ENCODE measurements at regions not wholly inside any gene's neighbourhood (a gene's known extent, or its start where the extent isn't known, plus 50 kb on each side); places are given as distances from the start of the nearest gene placed in this dataset.

DNA sequence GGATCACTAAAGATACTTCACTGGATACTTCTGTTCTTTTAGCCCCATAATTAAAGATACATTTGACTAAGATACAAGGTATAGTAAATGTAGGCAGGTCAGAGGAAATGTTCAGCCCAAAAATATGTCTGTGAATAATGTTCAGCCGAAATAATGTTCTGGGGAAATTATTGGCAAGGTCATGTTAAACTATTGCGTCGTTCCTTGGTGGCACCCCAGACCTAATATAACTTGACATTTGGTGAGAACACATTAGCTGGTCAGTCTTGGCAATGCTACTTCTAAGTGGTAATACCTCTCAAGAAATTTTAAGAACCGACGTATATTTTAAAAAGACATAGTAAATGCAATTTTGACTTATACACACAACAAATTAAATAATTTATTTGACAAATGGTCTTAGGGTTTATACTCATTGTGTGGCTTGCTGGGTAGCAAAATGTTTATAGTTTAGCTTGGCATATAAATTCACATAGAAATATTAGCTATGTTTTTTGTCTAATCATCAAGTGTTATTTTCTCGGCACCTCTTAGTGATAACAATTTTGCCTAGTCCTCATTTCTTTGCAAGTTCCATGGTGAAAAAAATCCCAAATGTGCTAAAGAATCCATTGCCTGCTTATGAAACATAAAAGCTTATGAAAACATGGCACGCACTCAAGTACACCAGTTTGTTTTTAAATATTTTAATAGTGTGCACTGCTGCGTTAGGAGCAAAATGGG lies 270.3 kb upstream of the NEBL start:
- no peak for DNase-seq

DNA sequence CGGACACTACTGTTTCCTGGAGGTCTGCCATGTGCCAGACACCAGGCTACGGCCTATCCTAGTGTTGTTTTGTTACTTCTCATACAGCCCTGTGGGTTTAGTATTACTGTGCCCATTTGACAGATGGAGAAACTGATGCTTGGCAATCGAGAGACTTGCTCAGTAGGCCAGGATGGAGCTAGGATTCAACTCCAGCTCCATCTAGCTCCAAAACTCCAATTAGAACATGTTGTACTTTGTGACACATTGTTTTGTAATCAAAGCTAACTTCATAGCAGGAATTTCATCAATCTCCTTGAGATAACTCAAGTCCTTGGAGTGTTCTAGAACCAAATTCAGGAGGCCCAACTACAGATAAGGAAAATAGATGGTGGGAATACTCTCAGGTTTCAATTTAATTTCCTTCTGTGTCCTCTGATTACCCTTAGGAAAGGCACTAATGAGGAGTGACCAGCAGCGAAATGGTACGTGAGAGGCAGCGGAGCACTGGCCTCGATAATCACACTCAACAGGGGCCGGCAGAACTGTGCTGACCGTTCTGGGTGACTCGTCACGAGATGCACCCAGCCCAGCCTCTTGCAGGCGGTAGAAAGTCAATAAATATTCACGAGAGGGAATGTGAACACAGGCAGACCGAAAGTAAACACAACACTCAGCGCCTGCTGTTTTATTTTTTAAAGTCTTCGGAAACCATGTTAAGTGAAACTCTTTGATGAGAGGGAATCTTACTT lies 269.6 kb upstream of the NEBL start:
- no peak for DNase-seq

GRCh38 chr10:21165489-21165888 lies 268.4 kb upstream of the NEBL start:
- DNase-seq = no peak

DNA sequence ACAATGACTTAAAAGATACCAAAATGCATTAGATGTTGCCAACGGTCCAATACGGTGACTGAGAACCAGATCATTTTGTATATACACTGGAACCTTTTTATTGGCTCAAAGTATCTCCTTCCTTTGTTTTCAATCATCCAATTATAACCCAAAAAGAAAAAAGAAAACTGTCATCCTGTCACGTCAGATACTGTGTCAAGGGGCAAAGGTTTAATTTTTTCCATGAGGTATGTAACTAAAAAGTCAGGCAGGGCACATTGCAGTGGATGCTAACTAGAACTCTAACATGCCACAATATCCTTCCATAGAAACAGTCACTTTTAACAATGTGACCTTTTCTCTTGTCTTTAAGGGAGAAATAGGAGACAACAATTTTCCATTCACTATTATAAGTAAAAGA lies 267.6 kb upstream of the NEBL start:
- DNase-seq = no peak

DNA sequence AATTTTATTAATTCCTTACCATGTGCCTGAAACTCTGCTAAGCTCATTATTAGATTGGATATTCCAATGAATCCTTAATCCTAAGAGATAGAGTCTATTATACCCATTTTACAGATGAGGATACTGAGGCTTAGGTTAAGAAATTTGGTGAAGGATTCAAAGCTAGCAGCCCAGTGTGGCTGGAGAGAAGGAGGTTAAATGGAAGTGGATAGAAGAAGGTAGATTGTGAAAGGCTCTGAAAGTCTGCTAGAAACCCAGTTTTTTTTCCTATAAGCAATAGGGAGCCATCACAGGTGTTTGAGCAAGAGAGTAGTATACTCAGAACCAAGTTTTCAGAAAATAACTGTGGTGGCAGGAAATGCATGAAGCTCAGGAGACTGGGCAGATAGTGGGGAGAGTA lies 265.8 kb upstream of the NEBL start:
- no peak for DNase-seq

GRCh38 chr10:21161647-21162046 lies 264.5 kb upstream of the NEBL start:
- no peak for DNase-seq

DNA sequence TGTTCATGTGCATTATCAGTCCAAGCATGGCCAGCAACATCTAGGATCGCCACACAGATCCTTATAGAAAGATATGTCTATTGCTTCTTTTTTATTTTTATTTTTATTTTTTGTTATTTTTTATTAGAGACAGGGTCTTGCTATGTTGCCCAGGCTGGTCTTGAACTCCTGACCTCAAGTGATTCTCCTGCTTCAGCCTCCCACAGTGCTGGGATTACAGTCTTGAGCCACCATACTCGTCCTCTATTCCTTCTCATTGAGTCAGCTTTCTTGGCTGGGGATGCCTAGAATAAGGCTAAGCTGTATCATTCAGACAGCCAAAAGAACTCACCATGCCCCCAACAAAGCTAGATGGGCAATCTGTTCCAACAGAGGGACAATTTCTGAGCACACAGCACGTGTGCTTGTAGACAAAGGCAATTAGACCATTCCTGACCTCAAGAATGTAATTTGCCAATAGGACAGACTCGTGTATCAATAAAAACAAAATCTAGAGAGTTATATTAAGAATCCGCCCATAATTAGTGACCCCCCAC lies 264.0 kb upstream of the NEBL start:
- DNase-seq = no peak

DNA sequence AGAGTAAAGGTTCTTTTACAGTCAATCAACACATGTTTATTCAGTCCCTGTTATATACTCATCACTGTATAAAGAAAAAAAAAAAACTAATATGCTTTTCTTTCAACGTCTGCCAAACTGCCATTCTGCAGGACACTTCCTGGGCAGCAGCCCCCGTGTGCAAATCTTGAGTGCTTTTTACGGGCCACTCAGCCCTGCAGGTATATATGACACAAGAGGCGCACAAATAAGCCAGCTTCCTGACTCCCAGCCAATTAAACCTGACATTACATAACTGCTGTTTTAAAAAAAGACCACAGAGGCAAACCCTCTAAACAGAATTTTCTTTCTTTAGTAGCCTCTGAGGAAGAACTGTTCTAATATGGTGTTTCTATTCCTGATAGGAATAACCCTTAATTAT lies 263.0 kb upstream of the NEBL start:
- peak; percentile 66 for DNase-seq

DNA sequence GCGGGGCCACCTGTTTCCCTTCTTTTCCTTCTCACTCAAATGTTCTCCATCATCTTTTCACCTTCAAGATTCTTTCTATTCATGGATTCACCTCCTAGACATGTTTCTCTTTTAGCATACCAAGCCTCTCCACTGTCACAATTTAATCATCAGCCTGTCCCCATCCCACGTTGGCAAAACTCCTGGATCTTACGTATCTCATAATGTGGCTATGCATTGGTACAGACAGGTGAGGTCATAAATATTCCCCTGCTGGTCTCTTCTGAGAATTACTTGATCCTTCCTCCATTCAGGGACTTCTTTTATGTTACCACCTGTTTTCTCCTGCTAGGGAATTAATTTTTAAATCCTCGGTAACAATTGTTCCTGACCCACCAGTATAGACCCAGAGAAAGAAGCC lies 262.6 kb upstream of the NEBL start:
- DNase-seq = peak; percentile 59

GRCh38 chr10:21158301-21158700 lies 261.2 kb upstream of the NEBL start:
- DNase-seq = no peak

GRCh38 chr10:21157664-21158063 lies 260.6 kb upstream of the NEBL start:
- DNase-seq = no peak

DNA sequence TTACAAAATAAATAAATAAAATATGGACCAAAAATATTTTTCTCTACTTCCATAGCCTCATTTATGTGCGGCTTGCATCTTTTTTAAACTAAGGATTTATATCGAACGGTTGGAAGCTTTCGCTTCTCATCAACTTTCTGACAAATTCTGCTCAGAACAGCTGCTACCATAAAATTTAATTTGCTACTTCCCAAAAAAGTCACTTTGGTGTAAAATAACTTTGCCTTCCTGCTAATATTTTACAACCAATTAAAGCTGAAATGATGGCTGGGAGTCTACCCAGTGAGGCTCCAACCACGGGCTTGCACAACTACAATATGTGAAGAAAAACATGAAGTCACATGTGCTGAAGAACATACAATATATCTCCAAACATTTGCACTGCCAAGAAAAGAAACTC lies 253.1 kb upstream of the NEBL start:
- DNase-seq = no peak

DNA sequence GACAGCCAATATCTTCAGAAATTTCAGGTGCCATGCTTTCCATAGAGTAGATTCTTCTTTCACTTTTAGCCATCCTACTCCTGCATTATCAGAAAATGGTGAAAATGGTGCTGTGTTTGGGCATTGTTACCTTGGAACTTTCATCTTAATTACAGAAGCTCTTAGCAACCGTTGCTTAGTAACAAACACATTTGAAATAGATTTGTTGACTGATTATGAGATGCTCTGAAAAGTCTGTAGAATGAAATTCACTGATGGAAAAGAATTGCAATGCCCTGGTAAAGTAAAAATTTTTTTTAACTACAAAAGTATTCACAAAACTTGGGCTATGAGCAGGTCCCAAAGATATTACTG lies 249.3 kb upstream of the NEBL start:
- DNase-seq = peak; percentile 60

- no peak for DNase-seq
Observed at GRCh38 chr10:21145751-21146435, 248.8 kb upstream of the NEBL start.

- DNase-seq = peak; percentile 38
Observed at GRCh38 chr10:21144047-21144446, 246.9 kb upstream of the NEBL start.

DNA sequence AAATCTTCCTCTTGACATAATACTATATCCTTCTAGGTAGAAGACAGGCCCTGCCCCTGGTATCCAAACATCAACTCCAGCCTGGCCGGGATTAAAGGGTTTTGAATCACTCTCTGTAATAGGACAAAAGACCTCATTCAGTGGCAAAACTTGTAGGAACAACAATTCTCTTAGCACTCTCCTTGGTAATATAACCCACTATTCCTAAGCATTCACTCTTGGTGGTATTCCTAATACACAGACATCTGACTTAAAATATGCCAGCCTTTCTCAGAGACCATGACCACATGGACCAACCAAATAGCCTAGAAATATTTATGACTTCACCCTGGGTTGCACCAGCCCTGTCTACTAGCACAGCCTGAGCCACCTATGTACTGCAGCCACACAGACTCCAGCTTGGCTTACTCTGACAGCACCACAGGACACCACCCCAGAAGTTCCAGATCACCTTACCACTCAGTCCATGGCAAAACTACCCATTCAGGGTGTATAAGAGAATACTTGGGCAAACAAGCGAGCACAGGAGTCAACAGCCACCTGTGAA lies 244.9 kb upstream of the NEBL start:
- DNase-seq = peak; percentile 9

- DNase-seq = peak; percentile 75
Observed at GRCh38 chr10:21138769-21139340, 241.7 kb upstream of the NEBL start.

DNA sequence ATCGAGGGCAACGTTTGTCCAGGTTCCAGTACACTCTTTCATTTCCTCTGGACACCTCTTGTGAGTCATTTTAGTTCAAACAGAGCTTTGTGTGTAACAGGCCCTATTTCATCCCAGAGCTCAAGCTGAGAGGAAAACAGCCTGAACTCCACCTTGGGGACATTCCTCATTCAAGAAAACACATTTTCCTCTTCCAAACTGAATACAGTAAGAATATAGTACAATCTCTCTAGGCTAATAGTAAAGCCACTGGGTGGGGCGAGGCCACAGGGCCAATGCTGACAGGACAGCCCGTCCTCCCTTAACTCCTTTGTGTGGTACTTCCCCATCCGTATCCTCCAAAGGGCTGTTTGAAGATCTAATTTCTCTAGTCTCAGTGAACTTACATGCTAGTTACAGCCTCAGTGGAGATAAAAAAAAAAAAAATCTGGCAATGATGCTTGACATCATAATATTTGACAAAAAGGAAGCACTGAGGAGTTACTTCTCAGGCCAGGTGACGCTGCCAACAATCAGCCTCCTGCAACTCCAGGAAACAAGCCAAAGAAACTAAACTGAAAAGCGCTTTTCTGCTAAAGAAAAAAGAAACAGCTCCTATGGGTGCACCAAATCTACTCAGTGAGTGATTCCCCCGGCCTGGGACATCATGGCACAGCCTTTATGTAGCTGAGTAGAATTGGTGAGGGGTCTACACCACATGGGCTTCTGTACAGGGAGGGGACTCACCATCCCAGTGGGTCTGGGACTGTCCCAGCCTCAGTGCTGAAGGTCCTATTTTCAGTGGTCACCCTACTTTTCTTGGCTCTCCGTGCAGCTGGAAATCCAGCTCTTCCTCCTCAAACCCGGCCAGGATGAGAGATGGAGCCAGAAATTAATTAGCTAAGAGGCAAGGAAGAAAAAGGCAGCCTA lies 238.2 kb upstream of the NEBL start:
- peak; percentile 43 for DNase-seq

DNA sequence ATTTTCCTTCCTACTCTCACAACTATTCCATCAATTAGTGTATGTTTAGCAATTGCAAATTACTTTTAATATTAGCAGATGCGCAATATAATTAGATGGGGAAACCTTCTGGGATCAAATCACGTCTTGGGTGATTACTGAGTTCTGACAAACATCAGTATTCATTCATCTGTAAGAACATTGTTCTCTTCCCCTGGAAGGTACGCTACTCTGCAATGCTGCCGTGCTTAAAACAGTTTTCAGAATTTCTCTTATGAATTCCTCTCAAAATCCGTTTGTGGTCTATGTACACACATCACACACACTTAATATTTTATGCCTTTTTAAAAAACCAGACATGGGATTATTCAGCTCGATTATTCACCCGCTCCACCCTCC lies 237.5 kb upstream of the NEBL start:
- no peak for DNase-seq

DNA sequence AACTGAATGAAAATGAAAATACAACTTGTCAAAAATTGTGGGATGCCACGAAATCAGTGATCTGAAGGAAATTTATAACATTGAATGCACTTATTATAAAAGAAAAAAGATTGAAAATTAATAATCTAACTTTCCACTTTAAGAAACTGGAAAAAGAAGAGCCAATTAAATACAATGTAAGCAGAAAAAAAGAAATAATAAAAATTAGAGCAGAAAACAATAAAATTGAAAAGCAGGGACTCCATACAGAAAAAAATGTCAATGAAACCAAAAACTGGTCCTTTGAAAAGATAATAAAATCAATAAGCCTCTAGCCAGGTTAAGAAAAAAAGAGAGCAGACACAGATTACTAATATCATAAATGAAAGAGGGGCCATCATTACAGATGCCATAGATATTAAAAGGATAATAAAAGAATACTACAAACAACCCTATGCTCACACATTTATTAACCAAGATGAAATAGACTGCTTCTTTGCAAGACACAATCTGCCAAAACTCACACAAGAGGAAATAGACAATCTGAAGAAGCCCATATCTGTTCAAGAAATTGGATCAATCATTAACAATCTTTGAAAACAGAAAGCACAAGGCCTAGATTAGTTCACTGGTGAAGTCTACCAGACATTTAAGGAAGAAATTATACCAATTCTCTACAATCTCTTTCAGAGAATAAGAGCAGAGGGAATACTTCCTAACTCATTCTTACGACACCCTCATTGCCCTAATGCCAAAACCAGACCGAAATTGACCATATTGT lies 233.8 kb upstream of the NEBL start:
- DNase-seq = no peak

GRCh38 chr10:21130108-21130507 lies 233.0 kb upstream of the NEBL start:
- peak; percentile 26 for DNase-seq
